Fibroblast of lung (primary cell): ENCODE measurements at regions not wholly inside any gene's neighbourhood (a gene's known extent, or its start where the extent isn't known, plus 50 kb on each side); places are given as distances from the start of the nearest gene placed in this dataset.

ENCODE experiments used
- CTCF ChIP-seq, 2 donors: IDR thresholded peaks in 1 of 2; conservative IDR thresholded peaks in 1 of 2; 1 replicate in 1 of 2; 2 replicates in 1 of 2; pipeline ENCODE4 v1.5.1; 2011 to 2012; ENCODE audit warnings: low read length in 2 of 2, control low read depth in 1 of 2, inconsistent platforms in 1 of 2, low read depth in 1 of 2, mild to moderate bottlenecking in 1 of 2
- EZH2 ChIP-seq: IDR thresholded peaks from 2 replicates; pipeline ENCODE4 v1.5.1; 2012; ENCODE audit warnings: low read length, control low read depth, mild to moderate bottlenecking; ENCODE audit errors: missing control alignments

- peak in 1 of 2 donors; percentile 16 for TF ChIP-seq CTCF (conservative IDR thresholded peaks at IDR 0.05 in 1 of 2, IDR thresholded peaks at IDR 0.05 in 1 of 2; ENCODE audit: low read depth in 1 of 2, low read length in 2 of 2)
- no peak for TF ChIP-seq EZH2
Observed at GRCh38 chr20:11350126-11351005, 567.3 kb upstream of the BTBD3 start.
